MCF 10A (cell line): ENCODE measurements at regions not wholly inside any gene's neighbourhood (a gene's known extent, or its start where the extent isn't known, plus 50 kb on each side); places are given as distances from the start of the nearest gene placed in this dataset.
"Not testable (repeated sequence)": the region's sequence is repeated elsewhere in the genome, so short reads cannot be mapped to it uniquely, and the experiment has no call there.

ENCODE experiments used
- BruUV-seq: library from RNA; stranded (reverse); fragments of 400-500 nt; replicated peaks from 2 replicates; lab custom pipeline; 2021; lab: Mats Ljungman, UMichigan
- CTCF ChIA-PET: fragments of 300-600 bp; sonication (Branson Sonifier 250); formaldehyde crosslinking; extraction: SDS; loops from one replicate; lab custom pipeline; 2021; ENCODE audit warnings: antibody characterized with exemption, inconsistent platforms; lab: Yijun Ruan, JAX
- POLR2A ChIA-PET: fragments of 300-600, 350-650 bp; sonication (Branson Sonifier 250); formaldehyde crosslinking; extraction: SDS; loops from one replicate; lab custom pipeline; 2020; ENCODE audit warnings: antibody characterized with exemption, inconsistent platforms; lab: Yijun Ruan, JAX
- DNase-seq: peaks from one replicate; pipeline ENCODE4 v3.0.0-alpha.2; 2018; ENCODE audit not compliant: unreplicated experiment
- H3K27ac Mint-ChIP-seq: one replicate; pipeline ENCODE4 v1.8.0; 2022; ENCODE audit warnings: mild to moderate bottlenecking, low read depth, mixed read lengths; ENCODE audit not compliant: unreplicated experiment
- H3K27me3 Mint-ChIP-seq: one replicate; pipeline ENCODE4 v1.8.0; 2022; ENCODE audit warnings: mixed read lengths; ENCODE audit not compliant: insufficient read depth, unreplicated experiment
- H3K36me3 Mint-ChIP-seq: one replicate; pipeline ENCODE4 v1.8.0; 2022; ENCODE audit warnings: mild to moderate bottlenecking, moderate library complexity, mixed read lengths; ENCODE audit not compliant: insufficient read depth, unreplicated experiment
- H3K4me1 Mint-ChIP-seq: one replicate; pipeline ENCODE4 v1.8.0; 2022; ENCODE audit warnings: mixed read lengths; ENCODE audit not compliant: insufficient read depth, unreplicated experiment
- H3K4me3 Mint-ChIP-seq: one replicate; pipeline ENCODE4 v1.8.0; 2022; ENCODE audit warnings: mild to moderate bottlenecking, moderate library complexity, mixed read lengths; ENCODE audit not compliant: unreplicated experiment
- H3K9me3 Mint-ChIP-seq: one replicate; pipeline ENCODE4 v1.8.0; 2022; ENCODE audit warnings: mixed read lengths; ENCODE audit not compliant: unreplicated experiment
- CTCF ChIP-seq: fragments of 200-600 bp; IDR thresholded peaks from one replicate; pipeline ENCODE4 v1.8.0; 2022; ENCODE audit warnings: antibody characterized with exemption, mild to moderate bottlenecking; ENCODE audit not compliant: unreplicated experiment
- intact Hi-C: fragments of 100-400 bp; cut with micrococcal nuclease; formaldehyde crosslinking; loops from 2 replicates; pipeline ENCODE4 v1.14.1; 2022

DNA sequence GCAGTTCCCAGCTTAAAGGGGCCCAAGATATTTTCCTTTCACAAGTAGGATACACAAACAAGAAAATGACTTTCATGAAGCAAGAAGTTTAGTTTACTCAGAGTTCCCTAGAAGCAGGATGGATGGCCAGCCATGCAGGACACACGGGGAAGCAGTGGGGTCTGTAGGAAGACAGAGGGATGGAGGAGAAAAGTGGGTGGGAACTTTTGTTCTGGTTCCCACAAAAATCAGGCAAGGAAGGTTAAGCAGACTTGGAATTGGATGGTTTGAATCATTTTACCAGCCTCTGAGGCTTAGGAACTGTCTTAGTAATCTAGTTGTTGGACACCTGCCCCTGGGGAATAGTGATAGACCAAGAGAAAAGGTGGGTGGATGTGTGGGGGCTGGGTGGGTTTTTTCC, 263.3 kb upstream of the VSTM2A start:
- no peak for TF ChIP-seq CTCF
- CTCF ChIA-PET, result no interaction called here
- Mint-ChIP-seq H3K9me3 (peaks cover 9% of the 10 kb centered on the region), H3K36me3 (no peaks in the 10 kb centered on the region), H3K27me3 (no peaks in the 10 kb centered on the region), H3K4me1 (no peaks in the 10 kb centered on the region), H3K4me3 (no peak overlapping the region), H3K27ac (no peak overlapping the region)
- no peak for DNase-seq
- POLR2A ChIA-PET, result no interaction called here
- BruUV-seq, result no TSS peak
- intact Hi-C loops, result no loop called here

- intact Hi-C loops, result no loop called here
- CTCF ChIA-PET, result no interaction called here
- peaks cover 7% of the 10 kb centered on the region for H3K9me3 Mint-ChIP-seq
- POLR2A ChIA-PET, result interaction anchor here (0.5 kb wide), 1 partner anchor 35 kb away, joined by 3 read pairs; no protein-coding TSS in a partner anchor
- H3K36me3 Mint-ChIP-seq, result peaks cover under 1% of the 10 kb centered on the region
- no peak for DNase-seq
- H3K4me3 Mint-ChIP-seq, result no peak overlapping the region
- TF ChIP-seq CTCF, result no peak
- no peaks in the 10 kb centered on the region for H3K27me3 Mint-ChIP-seq
- H3K27ac Mint-ChIP-seq, result no peak overlapping the region
- H3K4me1 Mint-ChIP-seq, result no peaks in the 10 kb centered on the region
- BruUV-seq, result no TSS peak
These were observed 249.8 kb upstream of the VSTM2A start for GRCh38 chr7:54292171-54292925.

- Mint-ChIP-seq H3K27ac (no peak overlapping the region), H3K36me3 (peaks cover 7% of the 10 kb centered on the region), H3K4me1 (no peaks in the 10 kb centered on the region), H3K4me3 (no peak overlapping the region), H3K27me3 (no peaks in the 10 kb centered on the region), H3K9me3 (no peaks in the 10 kb centered on the region)
- CTCF ChIA-PET, result interaction anchor here (0.5 kb wide), 1 partner anchor 87 kb away, joined by 3 read pairs; no protein-coding TSS in a partner anchor
- BruUV-seq, result no TSS peak
- TF ChIP-seq CTCF, result no peak
- intact Hi-C loops, result no loop called here
- POLR2A ChIA-PET, result interaction anchor here (0.5 kb wide), 1 partner anchor 9 kb away, joined by 3 read pairs; no protein-coding TSS in a partner anchor
- DNase-seq, result no peak
These were observed 242.7 kb upstream of the VSTM2A start for GRCh38 chr7:54299426-54299825.

GRCh38 chr7:54315955-54316354, 226.2 kb upstream of the VSTM2A start:
- H3K27ac Mint-ChIP-seq, H3K27me3 Mint-ChIP-seq, BruUV-seq, intact Hi-C loops, H3K4me1 Mint-ChIP-seq, POLR2A ChIA-PET, H3K4me3 Mint-ChIP-seq, H3K9me3 Mint-ChIP-seq, DNase-seq, H3K36me3 Mint-ChIP-seq, CTCF ChIA-PET: not testable (repeated sequence)
